NB4 (cell line): ENCODE measurements at regions not wholly inside any gene's neighbourhood (a gene's known extent, or its start where the extent isn't known, plus 50 kb on each side); places are given as distances from the start of the nearest gene placed in this dataset.
A peak's percentile ranks its signal among the peaks of the same experiment; 100 is the strongest.

Experiments used
- DNase-seq: peaks from one replicate; pipeline ENCODE4 v3.0.0; 2010; ENCODE audit warnings: low read depth
- H3K4me3 ChIP-seq: one replicate; pipeline ENCODE4 v1.5.1; 2011; ENCODE audit warnings: mild to moderate bottlenecking, low read depth, low read length, moderate library complexity
- CTCF ChIP-seq: IDR thresholded peaks from one replicate; pipeline ENCODE4 v1.5.1; 2012; ENCODE audit warnings: low read depth, low read length
- MAX ChIP-seq: IDR thresholded peaks from 2 replicates; pipeline ENCODE4 v1.6.1; 2011; ENCODE audit warnings: low read depth, low read length
- MYC ChIP-seq: IDR thresholded peaks from 2 replicates; pipeline ENCODE4 v1.6.1; 2011; ENCODE audit warnings: low read depth, low read length
- POLR2A ChIP-seq: IDR thresholded peaks from 2 replicates; pipeline ENCODE4 v1.6.1; 2011; ENCODE audit warnings: mild to moderate bottlenecking; ENCODE audit not compliant: insufficient read length; ENCODE audit errors: extremely low read depth

GRCh38 chr2:216553482-216554240, 55.0 kb downstream of the RPL37A start:
- H3K4me3 ChIP-seq = no peak overlapping the region
- TF ChIP-seq MAX (no peak), MYC (no peak), CTCF (no peak)
- no peak for DNase-seq

DNA sequence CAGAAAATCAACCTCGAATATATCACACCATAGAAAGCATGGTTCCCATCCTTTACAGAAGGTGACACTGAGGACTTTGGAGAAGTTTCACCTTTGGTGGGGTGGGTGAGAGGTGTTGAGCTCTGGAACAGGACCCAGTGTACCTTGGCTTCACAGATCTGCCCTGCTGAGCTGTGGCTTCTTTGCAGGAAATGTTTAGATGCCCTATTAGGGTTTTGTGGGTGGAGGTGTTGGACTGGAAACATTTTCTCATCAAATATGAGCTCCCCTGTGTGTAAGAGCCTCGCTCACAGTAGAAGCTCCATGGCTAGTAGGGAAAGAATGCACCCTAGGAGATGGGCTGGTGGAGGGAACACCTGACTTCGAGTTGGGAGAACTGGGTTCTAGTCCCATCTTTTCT, 55.6 kb downstream of the RPL37A start:
- DNase-seq = no peak
- TF ChIP-seq CTCF (no peak), MAX (no peak), POLR2A (no peak), MYC (no peak)
- H3K4me3 ChIP-seq = no peak overlapping the region

GRCh38 chr2:216554755-216555154, 56.1 kb downstream of the RPL37A start:
- TF ChIP-seq POLR2A (no peak), CTCF (no peak), MYC (no peak), MAX (no peak)
- DNase-seq = no peak
- no peak overlapping the region for H3K4me3 ChIP-seq

- DNase-seq = peak; percentile 45
- TF ChIP-seq MAX (no peak), CTCF (no peak), MYC (no peak), POLR2A (no peak)
- H3K4me3 ChIP-seq = no peak overlapping the region
Observed at GRCh38 chr2:216555274-216555673, 56.6 kb downstream of the RPL37A start.

GRCh38 chr2:216556202-216556601, 57.6 kb downstream of the RPL37A start:
- no peak overlapping the region for H3K4me3 ChIP-seq
- no peak for DNase-seq
- no peak for TF ChIP-seq MAX
- no peak for TF ChIP-seq MYC
- no peak for TF ChIP-seq CTCF
- no peak for TF ChIP-seq POLR2A
